H9 (cell line): ENCODE measurements at regions not wholly inside any gene's neighbourhood (a gene's known extent, or its start where the extent isn't known, plus 50 kb on each side); places are given as distances from the start of the nearest gene placed in this dataset.

Source experiments
- DNase-seq: peaks from one replicate; pipeline ENCODE4 v3.0.0-alpha.2; 2017
- H2AFZ ChIP-seq: one replicate; pipeline ENCODE4 v1.6.1; 2013; ENCODE audit warnings: mild to moderate bottlenecking, low read length, control low read depth, moderate library complexity
- H2AK5ac ChIP-seq: 2 replicates; pipeline ENCODE4 v1.6.1; 2013; ENCODE audit warnings: low read length, control low read depth, mixed read lengths; ENCODE audit not compliant: insufficient read length
- H2BK120ac ChIP-seq: one replicate; pipeline ENCODE4 v1.6.1; 2013; ENCODE audit warnings: low read depth, mild to moderate bottlenecking, low read length, control low read depth, inconsistent platforms; ENCODE audit not compliant: poor library complexity, severe bottlenecking
- H2BK12ac ChIP-seq: 2 replicates; pipeline ENCODE4 v1.6.1; 2013; ENCODE audit warnings: low read length, control low read depth, mixed read lengths, low read depth; ENCODE audit not compliant: insufficient read length
- H2BK15ac ChIP-seq: 2 replicates; pipeline ENCODE4 v1.6.1; 2013; ENCODE audit warnings: low read depth, low read length, control low read depth
- H2BK20ac ChIP-seq: one replicate; pipeline ENCODE4 v1.6.1; 2013; ENCODE audit warnings: low read depth, mild to moderate bottlenecking, low read length, control low read depth, inconsistent platforms; ENCODE audit not compliant: poor library complexity, severe bottlenecking
- H2BK5ac ChIP-seq: 2 replicates; pipeline ENCODE4 v1.6.1; 2013; ENCODE audit warnings: low read length, control low read depth, mixed read lengths; ENCODE audit not compliant: insufficient read length
- H3K14ac ChIP-seq: 2 replicates; pipeline ENCODE4 v1.6.1; 2013; ENCODE audit warnings: low read length, control low read depth; ENCODE audit not compliant: insufficient read depth
- H3K18ac ChIP-seq: 2 replicates; pipeline ENCODE4 v1.6.1; 2013; ENCODE audit warnings: low read depth, mild to moderate bottlenecking, mixed read lengths, low read length, control low read depth; ENCODE audit not compliant: insufficient read length
- H3K23ac ChIP-seq: 2 replicates; pipeline ENCODE4 v1.6.1; 2013; ENCODE audit warnings: low read length, control low read depth, mixed read lengths, low read depth; ENCODE audit not compliant: insufficient read length
- H3K23me2 ChIP-seq: 2 replicates; pipeline ENCODE4 v1.6.1; 2013; ENCODE audit warnings: low read depth, mild to moderate bottlenecking, mixed read lengths, low read length, control low read depth; ENCODE audit not compliant: insufficient read length, poor library complexity, severe bottlenecking
- H3K27ac ChIP-seq: 2 replicates; pipeline ENCODE4 v1.5.1; 2013; ENCODE audit warnings: low read length, control low read depth, mixed read lengths, low read depth; ENCODE audit not compliant: insufficient read length
- H3K27me3 ChIP-seq: 2 replicates; pipeline ENCODE4 v1.6.1; 2013; ENCODE audit warnings: low read length, control low read depth, inconsistent platforms; ENCODE audit not compliant: insufficient read depth
- H3K4ac ChIP-seq: 2 replicates; pipeline ENCODE4 v1.6.1; 2013; ENCODE audit warnings: low read depth, mild to moderate bottlenecking, control low read depth, inconsistent platforms, low read length, moderate library complexity
- H3K4me1 ChIP-seq: 2 replicates; pipeline ENCODE4 v1.6.1; 2013; ENCODE audit warnings: low read length, control low read depth, inconsistent platforms; ENCODE audit not compliant: insufficient read depth
- H3K4me2 ChIP-seq: 2 replicates; pipeline ENCODE4 v1.6.1; 2013; ENCODE audit warnings: low read length, control low read depth, mixed read lengths; ENCODE audit not compliant: insufficient read length, insufficient read depth
- H3K56ac ChIP-seq: 2 replicates; pipeline ENCODE4 v1.6.1; 2013; ENCODE audit warnings: low read depth, mild to moderate bottlenecking, mixed read lengths, low read length, control low read depth; ENCODE audit not compliant: insufficient read length
- H3K79me1 ChIP-seq: 2 replicates; pipeline ENCODE4 v1.6.1; 2013; ENCODE audit warnings: low read depth, mild to moderate bottlenecking, moderate library complexity, low read length, control low read depth, inconsistent platforms; ENCODE audit not compliant: insufficient read depth, poor library complexity, severe bottlenecking
- H3K79me2 ChIP-seq: 2 replicates; pipeline ENCODE4 v1.6.1; 2013; ENCODE audit warnings: low read length, control low read depth, inconsistent platforms; ENCODE audit not compliant: insufficient read depth
- H3K9ac ChIP-seq: 2 replicates; pipeline ENCODE4 v1.6.1; 2013; ENCODE audit warnings: low read length, control low read depth, mixed read lengths; ENCODE audit not compliant: insufficient read length; ENCODE audit errors: extremely low read depth
- H3K9me3 ChIP-seq: one replicate; pipeline ENCODE4 v1.6.1; 2013; ENCODE audit warnings: low read depth, low read length, inconsistent platforms; ENCODE audit not compliant: control insufficient read depth
- H3T11ph ChIP-seq: one replicate; pipeline ENCODE4 v1.6.1; 2013; ENCODE audit warnings: mild to moderate bottlenecking, low read length, control low read depth, inconsistent platforms
- H4K20me1 ChIP-seq: one replicate; pipeline ENCODE4 v1.6.1; 2013; ENCODE audit not compliant: control insufficient read depth, insufficient read length, insufficient read depth
- H4K5ac ChIP-seq: 2 replicates; pipeline ENCODE4 v1.6.1; 2013; ENCODE audit warnings: low read depth, mild to moderate bottlenecking, mixed read lengths, low read length, control low read depth; ENCODE audit not compliant: insufficient read length
- H4K8ac ChIP-seq: replicated peaks from 2 replicates; pipeline ENCODE4 v1.6.1; 2013; ENCODE audit warnings: low read length, control low read depth, mixed read lengths, low read depth; ENCODE audit not compliant: insufficient read length
- H4K91ac ChIP-seq: 2 replicates; pipeline ENCODE4 v1.6.1; 2013; ENCODE audit warnings: low read depth, mild to moderate bottlenecking, moderate library complexity, mixed read lengths, low read length, control low read depth; ENCODE audit not compliant: insufficient read length
- H3K27ac Mint-ChIP-seq, 3 experiments: 2 replicates in 2 of 3; 3 replicates in 1 of 3; pipeline ENCODE4 v1.8.0; 2020 to 2021; ENCODE audit warnings: mixed read lengths in 3 of 3, mild to moderate bottlenecking in 1 of 3, moderate library complexity in 1 of 3
- H3K27me3 Mint-ChIP-seq: 2 replicates; pipeline ENCODE4 v1.8.0; 2021; ENCODE audit warnings: low read depth, mild to moderate bottlenecking, moderate library complexity, mixed read lengths
- H3K36me3 Mint-ChIP-seq, 3 experiments: 2 replicates in 2 of 3; 3 replicates in 1 of 3; pipeline ENCODE4 v1.8.0; 2020 to 2021; ENCODE audit warnings: low read depth in 3 of 3, mixed read lengths in 3 of 3; ENCODE audit not compliant: insufficient read depth in 1 of 3
- H3K4me1 Mint-ChIP-seq, 2 experiments: 2 replicates each; pipeline ENCODE4 v1.8.0; 2020; ENCODE audit warnings: mixed read lengths in 2 of 2
- H3K4me3 Mint-ChIP-seq, 2 experiments: 2 replicates in 1 of 2; 3 replicates in 1 of 2; pipeline ENCODE4 v1.8.0; 2020 to 2021; ENCODE audit warnings: mild to moderate bottlenecking in 2 of 2, mixed read lengths in 2 of 2, moderate library complexity in 1 of 2
- H3K9me3 Mint-ChIP-seq, 2 experiments: 2 replicates in 1 of 2; 3 replicates in 1 of 2; pipeline ENCODE4 v1.8.0; 2020; ENCODE audit warnings: mild to moderate bottlenecking in 2 of 2, mixed read lengths in 2 of 2, moderate library complexity in 1 of 2
- WGBS: extraction: QIAGEN DNeasy Blood & Tissue Kit; methylation state at CpG from one replicate; pipeline ENCODE4 v1.1.7; 2013; ENCODE audit warnings: missing lambda C conversion rate, low lambda C conversion rate, mixed read lengths; ENCODE audit not compliant: insufficient read length; ENCODE audit errors: extremely low coverage; 5-methylcytosine and 5-hydroxymethylcytosine counted together
- TF ChIP-seq, protein P1 (sequence below): fragments of 200-600 bp; sonication (generic); conservative IDR thresholded peaks from 3 replicates; pipeline ENCODE4 v1.8.0; 2021; ENCODE audit warnings: antibody characterized with exemption, mild to moderate bottlenecking

- Histone ChIP-seq H3K56ac (no peak overlapping the region), H3K4me1 (no peaks in the 10 kb centered on the region; the same call in 1 of the 2 replicates), H3K27ac (no peak overlapping the region), H3K23me2 (peaks cover 4% of the 10 kb centered on the region), H3K4me2 (no peak overlapping the region), H2BK15ac (no peak overlapping the region), H3K79me2 (no peaks in the 10 kb centered on the region), H2BK12ac (no peak overlapping the region), H3K9ac (no peak overlapping the region), H2BK20ac (no peak overlapping the region), H3K14ac (no peak overlapping the region), H2BK5ac (no peak overlapping the region), H4K5ac (no peak overlapping the region), H4K8ac (no peak overlapping the region), H3T11ph (no peak overlapping the region), H3K9me3 (no peaks in the 10 kb centered on the region), H4K91ac (no peak overlapping the region), H2AFZ (no peak overlapping the region), H3K4ac (no peak overlapping the region), H2BK120ac (no peak overlapping the region), H3K79me1 (no peaks in the 10 kb centered on the region), H3K18ac (no peak overlapping the region), H2AK5ac (no peak overlapping the region), H3K23ac (no peak overlapping the region), H3K27me3 (no peaks in the 10 kb centered on the region), H4K20me1 (no peaks in the 10 kb centered on the region)
- Mint-ChIP-seq H3K36me3 (no peaks in the 10 kb centered on the region; a peak in 1 of 7 replicates), H3K27me3 (peaks cover 9% of the 10 kb centered on the region), H3K9me3 (no peaks in the 10 kb centered on the region), H3K4me3 (no peak overlapping the region), H3K27ac (no peak overlapping the region), H3K4me1 (peaks cover 3 to 7% of the 10 kb centered on the region in 2 experiments; a peak in 1 of 4 replicates)
- TF ChIP-seq, protein P1, sequence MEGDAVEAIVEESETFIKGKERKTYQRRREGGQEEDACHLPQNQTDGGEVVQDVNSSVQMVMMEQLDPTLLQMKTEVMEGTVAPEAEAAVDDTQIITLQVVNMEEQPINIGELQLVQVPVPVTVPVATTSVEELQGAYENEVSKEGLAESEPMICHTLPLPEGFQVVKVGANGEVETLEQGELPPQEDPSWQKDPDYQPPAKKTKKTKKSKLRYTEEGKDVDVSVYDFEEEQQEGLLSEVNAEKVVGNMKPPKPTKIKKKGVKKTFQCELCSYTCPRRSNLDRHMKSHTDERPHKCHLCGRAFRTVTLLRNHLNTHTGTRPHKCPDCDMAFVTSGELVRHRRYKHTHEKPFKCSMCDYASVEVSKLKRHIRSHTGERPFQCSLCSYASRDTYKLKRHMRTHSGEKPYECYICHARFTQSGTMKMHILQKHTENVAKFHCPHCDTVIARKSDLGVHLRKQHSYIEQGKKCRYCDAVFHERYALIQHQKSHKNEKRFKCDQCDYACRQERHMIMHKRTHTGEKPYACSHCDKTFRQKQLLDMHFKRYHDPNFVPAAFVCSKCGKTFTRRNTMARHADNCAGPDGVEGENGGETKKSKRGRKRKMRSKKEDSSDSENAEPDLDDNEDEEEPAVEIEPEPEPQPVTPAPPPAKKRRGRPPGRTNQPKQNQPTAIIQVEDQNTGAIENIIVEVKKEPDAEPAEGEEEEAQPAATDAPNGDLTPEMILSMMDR = no peak
- no peak for DNase-seq
- WGBS = no CpG with 5 or more reads among the region's 19 CpGs
These were observed 61.2 kb upstream of the FAM20C start for GRCh38 chr7:130875-131780.
